Testis (tissue), 2 donors: ENCODE measurements at regions not wholly inside any gene's neighbourhood (a gene's known extent, or its start where the extent isn't known, plus 50 kb on each side); places are given as distances from the start of the nearest gene placed in this dataset.

Source experiments
- CTCF ChIP-seq, 3 experiments: fragments of 450-650 bp in 2 of 3; fragments of 200-600 bp in 1 of 3; sonication (generic) in 1 of 3; IDR thresholded peaks; one replicate each; pipeline ENCODE4 v1.5.1; 2016 to 2019; ENCODE audit warnings: antibody characterized with exemption in 3 of 3, mild to moderate bottlenecking in 2 of 3, moderate library complexity in 1 of 3
- POLR2A ChIP-seq: fragments of 450-650 bp; IDR thresholded peaks from one replicate; pipeline ENCODE4 v1.6.1; 2017; ENCODE audit warnings: antibody characterized with exemption, mild to moderate bottlenecking, moderate library complexity

- TF ChIP-seq CTCF (IDR thresholded peaks at IDR 0.05): no peak
- no peak for TF ChIP-seq POLR2A
Observed at GRCh38 chrX:805988-806387, 175.4 kb downstream of the SHOX start.
